ENCODE measurements at regions not wholly inside any gene's neighbourhood (a gene's known extent, or its start where the extent isn't known, plus 50 kb on each side); places are given as distances from the start of the nearest gene placed in this dataset.
"Not testable (repeated sequence)": the region's sequence is repeated elsewhere in the genome, so short reads cannot be mapped to it uniquely, and the experiment has no call there.

DNA sequence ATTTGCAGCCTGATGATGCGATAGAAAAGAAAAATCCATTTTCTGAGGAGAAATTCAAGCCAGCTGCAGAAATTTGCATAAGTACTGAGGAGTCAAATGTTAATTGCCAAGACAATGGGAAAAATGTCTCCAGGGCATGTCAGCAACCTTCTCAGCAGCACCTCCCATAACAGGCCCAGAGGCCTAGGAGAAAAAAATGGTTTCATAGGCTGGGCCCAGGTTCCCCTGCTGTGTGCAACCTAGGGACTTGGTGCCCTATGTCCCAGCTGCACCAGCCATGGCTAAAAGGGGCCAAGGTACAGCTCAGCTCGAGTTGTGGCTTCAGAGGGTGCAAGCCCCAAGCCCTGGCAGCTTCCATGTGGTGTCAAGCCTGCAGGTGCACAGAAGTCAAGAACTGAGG, 144.8 kb upstream of the PRKD1 start:
- not testable (repeated sequence) for DNase-seq

DNA sequence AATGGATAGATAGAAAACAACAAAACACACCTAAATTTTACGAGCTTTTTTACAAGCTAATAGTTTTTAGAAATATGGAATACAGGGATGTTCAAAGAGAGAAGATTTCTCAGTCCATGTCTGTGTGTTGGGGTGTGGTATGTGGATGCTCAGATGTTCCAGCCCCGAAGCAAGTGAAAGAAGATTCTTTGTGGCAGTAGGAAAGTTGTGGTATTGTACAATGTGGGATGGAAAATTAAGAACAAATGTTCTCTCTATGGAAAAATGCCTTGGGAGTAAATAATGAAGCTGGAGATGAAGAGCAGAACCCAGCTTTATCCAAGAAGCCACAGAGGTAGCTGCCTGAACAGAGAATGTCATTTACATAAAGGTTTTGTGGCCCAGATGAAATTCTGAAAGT, 150.3 kb upstream of the PRKD1 start:
- no peak for DNase-seq

DNA sequence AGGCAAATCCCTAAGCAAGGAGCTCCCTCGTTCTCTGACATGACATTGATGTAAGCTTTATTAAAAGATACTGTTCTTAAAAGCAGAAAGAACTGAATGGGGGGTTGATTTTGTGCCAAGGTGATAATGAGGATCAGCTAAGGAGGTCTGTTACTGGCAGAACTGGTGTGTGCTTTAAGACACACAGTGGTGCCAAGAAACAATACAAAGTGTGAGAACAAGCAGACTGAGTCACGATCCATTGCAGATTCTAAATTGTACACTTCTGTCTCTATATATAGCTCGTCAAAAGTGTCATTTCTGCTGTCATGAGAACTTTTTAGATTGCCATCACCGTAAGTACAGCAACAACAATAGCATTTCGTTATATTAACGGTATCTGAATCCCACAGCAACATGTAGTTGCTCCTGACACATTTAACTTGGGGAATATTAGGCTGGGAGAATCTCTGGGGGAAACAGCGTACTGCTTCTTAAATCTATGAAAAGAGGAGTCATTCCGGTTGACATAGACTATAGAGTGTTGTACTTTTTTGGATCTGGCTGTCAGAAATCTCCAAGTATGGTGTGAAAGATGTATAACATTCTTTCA, 151.3 kb upstream of the PRKD1 start:
- no peak for DNase-seq

- no peak for DNase-seq
Observed at GRCh38 chr14:30082486-30082885, 154.8 kb upstream of the PRKD1 start.

DNA sequence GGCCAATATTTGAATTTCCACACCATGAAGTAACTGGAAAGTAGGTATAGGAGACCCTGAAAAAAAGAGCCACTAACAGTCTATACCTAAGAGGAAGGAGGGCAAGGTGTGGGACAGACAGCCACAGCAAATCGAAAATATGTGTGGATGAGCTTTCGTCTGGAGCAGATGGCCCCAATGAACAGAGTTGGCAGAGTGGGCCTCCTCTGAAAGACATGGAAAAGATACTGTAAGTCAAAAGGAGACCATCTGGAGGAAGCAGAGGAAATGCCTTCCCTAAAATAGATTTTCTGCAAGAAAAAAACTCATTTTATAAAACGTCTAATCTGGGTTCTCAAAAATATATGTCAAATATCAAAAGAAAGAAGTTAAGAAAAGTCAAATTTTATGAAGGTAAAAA, 157.2 kb upstream of the PRKD1 start:
- DNase-seq, result no peak

DNA sequence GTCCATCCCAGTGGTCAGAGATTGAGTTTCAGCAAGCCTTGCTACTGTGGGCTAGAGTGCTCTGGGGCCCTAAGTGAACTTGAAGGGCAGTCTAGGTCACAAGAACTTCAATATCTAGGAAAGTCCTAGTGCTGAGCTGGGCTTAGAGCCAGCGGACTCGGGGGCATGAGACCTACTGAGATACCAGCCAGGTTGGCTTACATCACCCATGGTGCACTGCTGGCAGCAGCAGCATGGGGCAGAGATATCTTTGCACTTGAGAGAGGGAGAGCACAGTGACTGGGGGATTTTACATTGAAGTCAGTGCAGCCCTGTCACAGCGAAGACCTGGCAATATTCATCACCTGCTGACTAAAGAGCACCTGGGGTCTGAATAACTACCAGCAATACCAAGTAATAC, 158.3 kb upstream of the PRKD1 start:
- no peak for DNase-seq

GRCh38 chr14:30088620-30089019, 161.0 kb upstream of the PRKD1 start:
- DNase-seq, result no peak

GRCh38 chr14:30108975-30109700, 181.5 kb upstream of the PRKD1 start:
- DNase-seq, result no peak

GRCh38 chr14:30114051-30114450, 186.4 kb upstream of the PRKD1 start:
- no peak for DNase-seq

DNA sequence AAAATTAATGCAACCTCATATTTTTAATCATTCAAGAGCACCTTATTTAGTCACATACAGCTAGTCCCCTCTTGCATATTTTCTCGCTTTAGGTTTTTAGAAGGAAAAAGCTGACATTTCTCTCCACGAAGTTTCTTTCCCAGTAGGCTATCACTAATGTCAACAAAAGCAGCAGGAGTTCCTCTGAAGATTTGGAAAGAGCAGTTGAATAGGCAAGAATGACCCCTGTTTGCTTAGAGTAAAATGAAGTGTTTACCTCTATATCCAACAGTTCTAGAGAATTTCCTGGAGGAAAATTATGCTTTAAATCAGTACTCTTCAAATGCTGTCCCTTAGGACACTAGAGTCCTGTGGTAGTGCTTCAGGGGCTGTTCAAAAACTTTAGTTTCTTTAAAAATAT, 188.1 kb upstream of the PRKD1 start:
- no peak for DNase-seq

GRCh38 chr14:30118992-30119640, 191.5 kb upstream of the PRKD1 start:
- DNase-seq, result no peak

DNA sequence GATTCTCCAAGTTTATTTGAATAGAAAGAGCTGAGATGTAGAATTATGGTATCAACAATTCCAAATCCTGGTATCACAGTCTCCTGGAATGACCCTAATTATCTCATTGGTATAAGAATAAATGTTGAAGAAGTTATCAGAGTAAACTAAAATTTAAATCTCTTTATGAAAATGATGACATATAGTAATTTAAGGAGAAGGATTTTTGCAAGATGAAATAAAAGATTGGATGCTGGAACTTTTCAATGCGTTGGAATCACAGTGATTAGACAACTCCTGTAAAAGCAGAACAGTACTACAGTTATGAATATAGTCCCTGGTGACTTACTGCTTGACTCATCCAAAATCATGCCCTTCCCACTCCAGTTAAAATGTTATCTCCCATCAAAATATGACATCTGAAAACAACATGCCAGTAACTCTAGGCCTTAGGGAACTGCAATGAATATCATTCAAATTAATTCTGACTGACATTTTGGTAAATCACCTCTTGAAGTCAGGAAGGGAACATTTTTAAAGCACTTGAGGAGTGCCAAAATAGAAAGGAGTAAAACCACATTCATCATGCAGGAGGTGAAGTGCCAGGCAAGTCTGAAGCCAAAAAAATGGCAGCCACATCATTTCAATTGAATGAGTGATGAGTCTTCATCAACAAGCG, 197.8 kb upstream of the PRKD1 start:
- DNase-seq, result no peak

DNA sequence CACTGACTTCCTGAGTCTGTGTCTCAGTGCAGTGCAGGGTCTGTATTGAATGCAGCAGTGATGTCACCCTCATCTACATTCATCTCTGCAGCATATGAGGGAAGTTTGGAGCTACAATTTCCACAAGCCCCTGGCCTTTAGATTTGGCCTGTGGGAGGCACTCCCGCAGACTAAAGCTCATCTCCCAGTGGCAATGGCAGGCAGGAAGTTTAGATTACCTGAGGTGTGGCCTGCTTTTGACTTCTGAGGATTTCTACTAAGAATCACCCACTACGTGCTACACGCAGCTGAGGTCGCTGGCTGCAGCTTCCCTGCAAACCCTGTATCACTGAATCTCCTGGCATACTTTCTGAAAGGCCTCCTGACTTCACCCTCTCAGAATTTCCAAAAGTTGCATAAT, 202.2 kb upstream of the PRKD1 start:
- no peak for DNase-seq

GRCh38 chr14:30131581-30132097, 204.0 kb upstream of the PRKD1 start:
- peak; percentile 31 for DNase-seq

DNA sequence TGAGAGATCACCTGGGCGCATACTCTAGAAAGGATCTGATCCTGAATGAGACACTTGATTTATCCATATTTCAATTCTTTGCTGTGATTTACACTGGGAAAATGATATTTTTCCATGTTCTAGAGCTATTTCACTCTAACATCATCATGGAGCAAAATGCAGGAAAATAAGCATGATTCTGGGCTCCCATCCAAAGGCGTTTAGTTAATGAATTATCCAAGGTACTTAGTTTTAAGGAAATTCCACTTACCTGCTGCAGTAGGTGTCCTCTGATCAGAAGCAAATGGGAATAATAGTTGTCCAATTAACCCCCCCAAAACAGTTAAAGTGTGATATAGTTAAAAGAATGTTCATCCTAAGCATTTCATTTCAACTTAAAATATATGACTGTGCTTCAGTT, 204.5 kb upstream of the PRKD1 start:
- DNase-seq, result peak; percentile 11

GRCh38 chr14:30134936-30135335, 207.3 kb upstream of the PRKD1 start:
- DNase-seq, result no peak

DNA sequence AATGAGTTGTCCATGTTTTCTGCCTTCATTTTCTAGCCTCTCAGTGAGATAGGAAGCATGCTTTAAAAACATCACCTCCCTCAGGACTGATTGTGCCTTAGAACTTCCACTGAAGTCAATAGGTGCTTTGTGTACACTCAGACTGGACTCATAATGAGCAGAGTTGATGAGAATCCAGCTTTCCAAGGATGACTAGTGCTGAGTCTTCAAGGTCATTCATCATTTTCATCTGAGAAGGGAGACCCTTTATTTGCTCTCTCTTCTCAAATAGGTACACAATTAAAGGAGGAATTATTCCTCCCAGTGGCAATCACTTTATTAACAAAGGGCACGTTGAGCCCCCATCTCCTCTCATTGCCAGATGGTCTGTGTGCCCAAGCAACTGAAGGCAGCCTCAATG, 210.9 kb upstream of the PRKD1 start:
- DNase-seq, result no peak

- DNase-seq, result no peak
Observed at GRCh38 chr14:30142216-30142615, 214.6 kb upstream of the PRKD1 start.

DNA sequence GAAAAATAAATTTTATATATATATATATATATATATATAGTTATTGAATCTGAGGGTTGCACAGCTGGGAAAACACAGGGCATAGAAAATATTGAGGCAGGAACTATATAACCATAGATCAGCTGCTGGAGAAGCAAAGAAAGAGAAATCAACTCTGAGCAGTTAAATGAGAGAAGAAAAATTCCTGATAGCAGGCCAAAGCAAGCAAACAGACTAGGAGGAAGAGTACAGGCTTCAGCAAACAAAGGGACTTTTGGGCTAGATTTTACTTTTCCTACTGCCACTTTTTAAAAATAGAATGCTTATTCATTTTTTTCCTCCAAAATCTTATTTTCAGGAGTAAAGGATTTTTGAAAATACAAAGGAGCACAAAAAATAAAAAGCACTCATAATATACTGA, 216.0 kb upstream of the PRKD1 start:
- DNase-seq, result no peak

DNA sequence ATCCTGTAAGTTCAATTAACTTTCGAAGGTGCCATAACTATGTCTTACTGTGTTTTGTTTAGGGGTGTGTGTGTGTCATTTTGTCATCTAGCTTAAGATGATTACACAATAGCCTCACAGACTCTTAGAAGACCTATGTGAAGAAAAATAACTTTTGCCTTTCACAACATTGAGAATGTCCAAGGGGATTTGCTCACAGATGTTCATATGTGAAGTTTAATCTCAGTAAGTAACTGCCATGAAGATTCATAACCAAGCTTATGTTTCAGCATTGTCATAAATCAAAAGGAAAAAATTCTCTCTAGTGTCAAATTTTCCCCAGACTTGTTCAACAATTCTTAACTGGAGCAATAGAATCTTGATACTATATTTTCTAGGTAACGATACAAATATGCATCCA, 226.1 kb upstream of the PRKD1 start:
- no peak for DNase-seq

- DNase-seq, result peak; percentile 97
Observed at GRCh38 chr14:30156571-30156970, 228.9 kb upstream of the PRKD1 start.

- no peak for DNase-seq
Observed at GRCh38 chr14:30158299-30158698, 230.7 kb upstream of the PRKD1 start.

DNA sequence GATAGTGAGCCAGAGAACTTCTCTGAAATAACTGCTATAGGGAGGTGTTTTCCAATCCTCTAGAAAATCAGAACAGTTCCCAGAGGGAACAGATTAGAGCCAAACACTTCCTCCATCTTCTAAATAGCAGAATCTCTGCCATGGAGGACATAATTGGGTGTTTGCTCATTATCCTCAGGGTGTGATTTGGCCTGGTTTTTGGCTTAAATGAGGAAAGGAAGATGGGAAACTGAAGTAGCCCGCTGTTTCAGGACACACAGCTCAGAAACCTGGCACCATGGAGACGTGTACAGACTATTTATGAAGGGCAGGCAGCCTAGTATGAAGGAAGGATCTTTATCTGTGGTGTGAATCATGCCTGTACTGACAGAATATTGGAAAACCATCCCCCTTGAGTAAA, 231.7 kb upstream of the PRKD1 start:
- DNase-seq, result no peak

DNA sequence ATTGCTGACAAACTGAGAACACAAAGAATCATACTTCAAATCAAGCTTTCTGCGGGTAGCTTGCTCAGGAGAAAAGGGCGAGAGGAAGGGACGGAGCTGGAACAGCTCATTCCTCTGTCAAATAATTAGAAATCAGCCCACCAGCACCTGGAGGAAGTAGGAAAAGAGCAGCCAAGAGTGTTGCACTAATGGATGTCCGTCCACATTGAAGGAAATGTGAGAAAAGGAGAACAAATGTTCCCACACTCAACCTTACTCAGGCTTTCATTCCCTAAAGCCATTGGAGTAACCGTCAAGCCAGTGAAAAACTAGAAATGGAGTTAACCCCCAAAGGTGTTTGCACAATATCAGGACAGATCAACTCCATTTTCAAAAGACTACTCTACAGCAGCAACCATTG, 233.0 kb upstream of the PRKD1 start:
- no peak for DNase-seq

All from NCI-H1694 treated with DMSO at 0.1 percent for 48 hours (cell line).